Right forelimb (tissue), 1 donor: ENCODE measurements at regions not wholly inside any gene's neighbourhood (a gene's known extent, or its start where the extent isn't known, plus 50 kb on each side); places are given as distances from the start of the nearest gene placed in this dataset.
"Not testable (repeated sequence)": the region's sequence is repeated elsewhere in the genome, so short reads cannot be mapped to it uniquely, and the experiment has no call there.

Experiments used
- DNase-seq: peaks from one replicate; pipeline ENCODE4 v3.0.0-alpha.2; 2018

- DNase-seq, result no peak
Measured at GRCh38 chr13:43946281-43946680, 66.6 kb downstream of the LACC1 start.

- no peak for DNase-seq
Measured at GRCh38 chr13:43947897-43948458, 68.3 kb downstream of the LACC1 start.

- no peak for DNase-seq
Measured at GRCh38 chr13:43953370-43953769, 73.7 kb downstream of the LACC1 start.

- DNase-seq, result not testable (repeated sequence)
Measured at GRCh38 chr13:43956975-43957374, 77.3 kb downstream of the LACC1 start.

DNA sequence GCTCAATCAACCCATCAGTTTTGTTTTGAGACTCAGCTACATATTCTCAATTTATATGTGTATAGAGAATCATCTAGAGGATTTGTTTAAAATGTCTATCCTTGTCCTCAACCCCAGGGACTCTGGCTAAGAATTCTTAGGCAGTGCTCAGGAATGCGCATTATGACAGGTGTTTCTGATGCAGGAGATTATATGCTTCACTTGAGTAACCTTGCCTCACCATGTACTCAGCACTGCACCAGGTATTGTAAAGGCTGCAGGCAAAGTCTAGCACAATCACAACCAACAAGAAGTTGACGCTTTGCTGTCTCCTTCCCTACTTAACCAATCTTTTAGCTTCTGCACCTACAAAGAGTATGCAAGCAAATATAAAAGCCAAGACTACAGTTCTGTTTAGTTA is 79.6 kb downstream of the LACC1 start:
- DNase-seq, result no peak

DNA sequence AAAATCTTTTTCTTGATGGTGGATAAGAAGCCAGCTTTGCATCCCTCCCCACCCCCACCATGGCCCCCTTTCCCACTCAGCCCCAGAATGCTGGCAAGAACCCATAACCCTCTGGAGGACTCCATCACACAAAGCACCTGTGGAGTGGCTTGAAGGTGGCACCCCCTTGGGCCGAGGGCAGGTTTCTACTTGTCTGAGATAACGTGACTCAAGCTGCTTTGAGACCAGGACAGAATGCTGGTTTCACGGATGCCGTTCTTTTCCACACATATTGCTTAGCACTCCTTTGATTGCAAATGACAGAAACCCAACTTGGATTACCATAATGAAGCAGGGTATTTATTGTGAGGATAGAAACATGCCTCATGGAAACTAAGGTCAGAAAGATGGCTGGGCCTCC is 82.2 kb downstream of the LACC1 start:
- DNase-seq, result no peak

DNA sequence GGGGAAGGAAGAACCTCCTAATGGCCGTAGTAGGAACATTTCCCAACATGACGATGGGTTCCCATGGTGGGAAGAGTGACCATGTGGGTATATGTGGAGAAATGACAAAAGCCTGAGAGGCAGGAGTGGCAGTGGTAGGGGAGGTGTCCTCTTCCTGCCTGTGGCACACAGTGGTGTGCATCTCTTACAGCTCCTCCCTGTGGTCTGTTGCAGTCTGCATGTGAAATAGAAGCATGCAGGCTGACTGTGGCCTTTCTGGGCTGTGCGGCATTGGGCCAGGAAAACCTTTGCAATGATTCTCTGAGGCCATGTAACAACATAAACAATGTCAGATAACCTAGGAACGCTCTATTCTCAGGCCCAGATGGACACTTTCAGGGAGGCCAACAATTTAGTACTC is 84.0 kb downstream of the LACC1 start:
- no peak for DNase-seq

DNA sequence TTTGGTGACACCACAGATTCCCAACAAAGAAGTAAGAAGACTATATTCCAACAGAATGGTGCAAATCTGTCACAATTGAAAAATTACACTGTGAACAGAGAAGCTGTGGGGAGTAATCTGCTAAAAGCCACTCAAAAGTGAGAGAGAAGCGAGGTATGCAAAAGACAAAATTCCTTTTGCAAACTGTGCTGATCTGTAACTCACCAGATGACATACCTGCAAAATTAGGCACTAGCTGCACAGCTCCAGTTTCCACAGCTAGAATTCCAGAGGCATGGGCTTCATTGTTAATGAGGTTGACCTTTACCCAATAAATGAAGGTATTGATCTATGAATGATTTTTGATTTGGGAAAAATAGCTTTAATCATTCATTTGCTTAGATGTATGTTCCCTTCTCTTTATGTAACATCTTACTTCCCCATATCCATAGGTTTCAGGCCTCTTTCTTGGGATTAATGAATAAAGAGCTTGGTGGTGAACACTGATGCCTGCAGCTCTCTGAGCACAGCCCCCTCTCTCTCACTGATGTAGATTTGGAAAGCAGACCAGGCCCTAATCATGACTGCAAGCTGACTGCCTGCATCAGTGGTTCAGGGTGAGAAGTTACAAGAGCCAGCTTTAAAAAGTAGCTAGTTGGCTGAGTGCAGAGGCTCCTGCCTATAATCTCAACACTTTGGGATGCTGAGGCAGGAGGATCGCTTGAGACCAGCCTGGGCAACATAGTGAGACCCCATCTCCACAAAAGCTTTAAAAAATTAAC is 85.2 kb downstream of the LACC1 start:
- no peak for DNase-seq

DNA sequence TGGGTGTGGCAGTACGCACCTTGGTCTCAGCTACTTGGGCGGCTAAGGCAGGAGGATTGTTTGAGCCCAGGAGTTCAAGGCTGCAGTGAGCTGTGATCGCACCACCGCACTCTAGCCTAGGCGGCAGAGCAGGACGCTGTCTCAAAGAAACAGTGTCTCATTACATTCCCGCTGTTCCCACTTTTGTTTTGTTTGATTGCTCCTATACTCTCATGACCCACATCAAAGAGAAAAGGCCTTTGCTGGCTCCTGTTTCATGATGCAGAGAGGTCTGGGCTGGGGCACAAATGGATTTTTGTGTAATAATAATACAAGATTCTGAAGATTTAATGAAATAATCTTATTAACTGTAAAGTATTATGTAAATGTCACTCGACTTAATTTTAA is 85.7 kb downstream of the LACC1 start:
- no peak for DNase-seq

GRCh38 chr13:43968251-43968942 is 88.7 kb downstream of the LACC1 start:
- DNase-seq, result not testable (repeated sequence)

- DNase-seq, result not testable (repeated sequence)
Measured at GRCh38 chr13:43968943-43969690, 89.4 kb downstream of the LACC1 start.

DNA sequence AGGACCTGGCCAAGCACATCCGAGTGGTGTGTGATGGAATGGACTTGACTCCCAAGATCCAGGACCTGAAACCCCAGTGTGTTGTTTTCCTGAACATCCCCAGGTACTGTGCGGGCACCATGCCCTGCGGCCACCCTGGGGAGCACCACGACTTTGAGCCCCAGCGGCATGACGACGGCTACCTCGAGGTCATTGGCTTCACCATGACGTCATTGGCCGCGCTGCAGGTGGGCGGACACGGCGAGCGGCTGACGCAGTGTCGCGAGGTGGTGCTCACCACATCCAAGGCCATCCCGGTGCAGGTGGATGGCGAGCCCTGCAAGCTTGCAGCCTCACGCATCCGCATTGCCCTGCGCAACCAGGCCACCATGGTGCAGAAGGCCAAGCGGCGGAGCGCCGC is 90.2 kb downstream of the LACC1 start:
- DNase-seq, result not testable (repeated sequence)

DNA sequence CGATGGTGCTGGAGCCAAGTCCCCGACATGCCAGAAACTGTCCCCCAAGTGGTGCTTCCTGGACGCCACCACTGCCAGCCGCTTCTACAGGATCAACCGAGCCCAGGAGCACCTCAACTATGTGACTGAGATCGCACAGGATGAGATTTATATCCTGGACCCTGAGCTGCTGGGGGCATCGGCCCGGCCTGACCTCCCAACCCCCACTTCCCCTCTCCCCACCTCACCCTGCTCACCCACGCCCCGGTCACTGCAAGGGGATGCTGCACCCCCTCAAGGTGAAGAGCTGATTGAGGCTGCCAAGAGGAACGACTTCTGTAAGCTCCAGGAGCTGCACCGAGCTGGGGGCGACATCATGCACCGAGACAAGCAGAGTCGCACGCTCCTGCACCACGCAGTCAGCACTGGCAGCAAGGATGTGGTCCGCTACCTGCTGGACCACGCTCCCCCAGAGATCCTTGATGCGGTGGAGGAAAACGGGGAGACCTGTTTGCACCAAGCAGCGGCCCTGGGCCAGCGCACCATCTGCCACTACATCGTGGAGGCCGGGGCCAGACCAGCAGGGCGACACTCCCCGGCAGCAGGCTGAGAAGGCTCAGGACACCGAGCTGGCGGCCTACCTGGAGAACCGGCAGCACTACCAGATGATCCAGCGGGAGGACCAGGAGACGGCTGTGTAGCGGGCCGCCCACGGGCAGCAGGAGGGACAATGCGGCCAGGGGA is 91.0 kb downstream of the LACC1 start:
- DNase-seq, result not testable (repeated sequence)

DNA sequence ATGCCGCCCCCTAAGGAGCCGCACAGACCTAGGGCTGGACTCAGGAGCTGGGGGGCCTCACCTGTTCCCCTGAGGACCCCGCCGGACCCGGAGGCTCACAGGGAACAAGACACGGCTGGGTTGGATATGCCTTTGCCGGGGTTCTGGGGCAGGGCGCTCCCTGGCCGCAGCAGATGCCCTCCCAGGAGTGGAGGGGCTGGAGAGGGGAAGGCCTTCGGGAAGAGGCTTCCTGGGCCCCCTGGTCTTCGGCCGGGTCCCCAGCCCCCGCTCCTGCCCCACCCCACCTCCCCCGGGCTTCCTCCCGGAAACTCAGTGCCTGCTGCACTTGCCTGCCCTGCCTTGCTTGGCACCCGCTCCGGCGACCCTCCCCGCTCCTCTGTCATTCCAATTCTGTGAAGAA is 91.6 kb downstream of the LACC1 start:
- DNase-seq, result not testable (repeated sequence)

- no peak for DNase-seq
Measured at GRCh38 chr13:43977911-43978310, 98.2 kb downstream of the LACC1 start.

GRCh38 chr13:43978688-43979087 is 99.0 kb downstream of the LACC1 start:
- no peak for DNase-seq

DNA sequence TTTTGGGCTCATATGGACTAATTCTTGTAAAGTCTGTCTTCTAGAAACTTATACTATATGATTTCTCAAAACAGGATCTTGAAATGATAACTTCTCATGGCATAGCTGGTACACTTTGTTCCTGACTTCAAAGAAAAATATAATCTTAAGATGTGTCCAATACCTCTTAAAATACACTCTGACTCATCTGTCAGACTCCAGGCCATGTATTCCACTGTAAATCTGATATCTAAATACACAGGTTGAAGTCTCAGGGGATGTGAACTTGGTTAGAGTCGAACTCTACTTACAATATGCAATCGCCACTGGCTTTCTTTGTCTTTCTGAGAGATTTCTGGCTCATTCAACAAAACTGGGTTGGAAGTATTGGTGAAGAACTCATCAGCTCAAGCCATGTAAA is 99.8 kb downstream of the LACC1 start:
- no peak for DNase-seq

GRCh38 chr13:43980587-43980986 is 100.9 kb downstream of the LACC1 start:
- no peak for DNase-seq

DNA sequence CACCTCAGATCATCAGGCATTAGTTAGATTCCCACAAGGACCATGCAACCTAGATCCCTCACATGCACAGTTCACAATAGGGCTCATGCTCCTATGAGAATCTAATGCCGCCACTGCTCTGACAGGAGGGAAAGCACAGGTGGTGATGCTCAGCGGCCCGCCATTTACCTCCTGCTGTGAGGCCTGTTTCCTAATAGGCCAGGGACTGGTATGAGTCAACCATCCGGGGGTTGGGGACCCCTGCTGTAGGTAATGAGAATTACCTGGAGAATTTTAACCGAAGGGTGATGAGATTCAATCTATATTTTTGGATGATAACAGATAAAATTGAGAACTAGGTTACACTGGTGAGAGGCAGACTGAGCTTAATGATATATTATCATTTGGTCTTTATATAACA is 101.4 kb downstream of the LACC1 start:
- DNase-seq, result no peak

DNA sequence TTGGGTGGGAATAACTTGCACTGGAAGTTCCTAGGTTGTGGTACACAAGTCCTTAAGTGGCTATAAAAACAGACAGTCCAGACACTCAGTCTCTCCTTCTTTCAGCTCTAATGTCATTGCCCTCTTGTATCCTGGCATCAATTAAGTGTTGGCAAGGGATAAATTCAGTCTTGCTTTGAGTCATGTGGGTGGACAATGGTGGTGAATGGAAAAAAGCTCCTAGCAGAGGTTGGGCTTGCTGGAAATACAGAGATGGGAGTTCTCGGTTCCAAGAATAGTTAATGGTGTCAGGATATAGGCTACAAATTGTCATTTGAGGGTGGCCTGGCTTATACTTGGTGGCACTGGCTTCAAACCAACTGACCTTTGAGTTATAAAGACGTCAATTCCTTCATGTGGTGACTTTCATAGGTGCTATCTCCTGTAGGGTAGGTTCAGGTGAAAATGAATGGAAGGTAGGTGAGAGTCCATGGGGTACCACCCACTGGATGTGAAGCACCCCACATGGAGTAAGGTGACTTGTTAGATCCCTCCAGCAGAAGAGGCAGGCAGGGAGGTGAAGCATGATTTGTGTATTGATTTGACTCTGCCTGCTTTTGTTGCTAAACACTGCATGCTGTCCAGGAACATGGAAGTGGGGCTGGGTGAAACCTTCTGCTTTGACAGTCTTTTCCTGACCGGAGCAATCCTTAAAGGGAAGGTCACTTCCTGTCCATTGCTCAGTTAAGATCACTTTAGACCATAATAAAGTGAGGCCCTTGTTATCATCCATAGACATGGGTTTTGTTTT is 102.0 kb downstream of the LACC1 start:
- DNase-seq, result no peak

GRCh38 chr13:43983373-43983772 is 103.7 kb downstream of the LACC1 start:
- DNase-seq, result no peak

- DNase-seq, result no peak
Measured at GRCh38 chr13:43984292-43984691, 104.6 kb downstream of the LACC1 start.
